GM19023 (cell line): ENCODE measurements at regions not wholly inside any gene's neighbourhood (a gene's known extent, or its start where the extent isn't known, plus 50 kb on each side); places are given as distances from the start of the nearest gene placed in this dataset.
A peak's percentile ranks its signal among the peaks of the same experiment; 100 is the strongest.
"Not testable (repeated sequence)": the region's sequence is repeated elsewhere in the genome, so short reads cannot be mapped to it uniquely, and the experiment has no call there.

Experiments used
- ATAC-seq: cut with Tn5 transposase; IDR thresholded peaks from one replicate; pipeline ENCODE4 v1.9.1; 2021; ENCODE audit warnings: mild to moderate bottlenecking, moderate library complexity; ENCODE audit not compliant: unreplicated experiment

DNA sequence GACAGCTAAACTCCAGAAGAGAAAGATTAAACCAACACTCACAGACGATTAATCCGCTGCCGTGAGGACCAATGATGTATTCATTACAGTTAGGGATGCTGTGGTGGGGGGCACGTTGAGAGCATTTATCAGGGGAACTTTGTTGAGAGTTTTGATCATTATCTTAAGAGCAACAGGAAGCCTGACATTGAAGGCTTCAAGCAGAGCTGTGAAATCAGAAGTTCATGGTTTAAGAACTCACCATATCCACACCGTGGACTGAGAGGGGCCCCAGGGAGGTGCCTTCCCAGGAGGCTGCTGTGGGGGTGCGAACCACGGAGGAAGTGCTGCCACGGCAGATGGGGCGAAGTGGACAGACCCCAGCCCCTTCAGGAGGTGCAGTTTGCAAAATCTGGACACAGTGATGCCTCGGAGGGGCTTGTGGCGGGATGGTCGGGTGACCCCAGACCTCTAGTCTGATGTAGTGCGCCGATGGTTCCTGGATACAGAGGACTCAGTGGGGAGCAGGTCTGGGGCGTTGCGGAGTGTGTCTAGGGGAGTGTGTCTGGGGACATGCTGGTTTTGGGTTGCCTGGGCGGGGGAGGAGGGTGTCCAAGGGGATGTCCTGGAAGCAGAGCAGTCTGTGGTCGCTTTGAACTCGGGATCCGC, 73.0 kb downstream of the DIO3 start:
- no peak for ATAC-seq

DNA sequence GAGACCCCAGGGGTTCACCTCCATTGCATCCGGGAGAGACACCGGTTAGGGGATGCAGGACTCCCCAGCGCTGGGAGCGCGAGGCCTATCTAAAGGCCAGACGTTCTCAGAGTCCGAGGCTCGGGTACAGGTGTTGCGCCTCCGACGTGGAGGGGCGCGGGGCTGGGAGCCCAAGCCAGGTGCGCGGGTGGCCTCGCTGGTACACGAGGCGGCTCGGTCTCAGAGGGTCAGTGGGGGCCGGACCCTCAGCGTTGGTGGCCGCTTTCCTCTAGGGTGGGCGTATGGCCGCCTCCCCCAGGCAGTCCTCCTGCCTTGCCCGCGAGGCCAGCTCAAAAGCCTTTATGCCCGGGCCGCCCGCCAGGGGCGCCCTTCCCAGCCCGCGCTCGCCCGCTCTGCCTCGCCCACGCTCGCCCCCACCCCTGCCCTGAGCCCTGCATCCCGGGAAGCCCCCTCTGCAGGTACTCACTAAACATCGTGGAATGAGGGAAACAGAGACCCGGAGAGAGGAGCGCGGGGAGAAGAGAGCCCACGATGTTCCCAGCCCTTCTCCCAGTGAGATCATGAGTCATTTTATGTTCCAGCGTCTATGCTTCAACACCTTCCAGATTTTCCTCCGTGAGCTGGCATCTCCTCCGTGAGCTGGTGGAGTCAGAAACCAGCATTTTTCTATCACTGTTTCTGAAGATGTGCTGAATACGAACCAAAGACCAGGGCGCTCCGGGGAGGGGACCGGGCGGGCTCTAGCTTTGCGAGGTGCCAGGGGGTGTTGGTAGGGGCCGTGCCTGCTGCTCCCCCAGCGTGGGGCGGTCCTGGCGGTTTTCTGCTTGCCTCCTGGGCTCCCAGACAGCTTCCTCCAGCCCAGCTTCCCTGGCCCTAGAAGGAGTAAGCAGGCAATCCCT, 73.8 kb downstream of the DIO3 start:
- ATAC-seq: no peak

DNA sequence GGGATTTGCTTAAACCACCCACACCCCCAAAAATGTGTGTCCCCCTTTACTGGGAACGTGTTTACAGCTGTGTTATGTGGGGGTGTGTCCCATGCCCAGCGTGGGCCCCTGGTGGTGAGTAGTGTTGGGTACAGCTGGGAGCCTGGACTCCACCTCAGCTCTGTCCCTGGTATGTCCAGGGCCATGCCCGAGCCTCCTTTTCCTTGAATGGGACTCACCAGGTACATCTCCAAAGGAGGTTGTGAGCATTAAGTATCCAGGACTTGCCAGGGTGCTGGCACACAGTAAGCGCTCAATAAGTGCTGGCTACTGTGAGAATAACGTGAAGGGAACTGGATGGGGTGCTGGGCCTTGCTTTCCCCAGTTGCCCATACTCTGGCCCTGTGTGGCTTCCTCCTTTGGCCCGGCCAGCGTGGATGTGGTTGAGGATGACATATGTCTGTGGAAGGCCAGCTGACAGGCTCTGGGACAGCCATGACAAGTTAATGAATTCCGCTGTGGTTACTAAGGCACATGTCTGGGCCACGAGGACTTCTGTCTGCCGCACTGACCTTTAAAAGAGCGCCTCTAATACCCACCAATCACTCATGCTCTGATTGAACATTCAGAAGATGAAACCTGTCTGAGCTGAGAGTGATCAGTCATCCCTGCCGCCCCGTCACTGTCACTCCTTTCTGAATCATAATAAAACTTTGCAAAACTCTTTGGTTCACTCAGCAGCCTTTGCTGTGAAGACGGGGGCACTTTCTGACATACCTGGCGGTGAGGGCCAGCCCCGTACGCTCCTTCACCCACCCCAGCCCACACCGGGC, 74.7 kb downstream of the DIO3 start:
- peak; percentile 85 for ATAC-seq

DNA sequence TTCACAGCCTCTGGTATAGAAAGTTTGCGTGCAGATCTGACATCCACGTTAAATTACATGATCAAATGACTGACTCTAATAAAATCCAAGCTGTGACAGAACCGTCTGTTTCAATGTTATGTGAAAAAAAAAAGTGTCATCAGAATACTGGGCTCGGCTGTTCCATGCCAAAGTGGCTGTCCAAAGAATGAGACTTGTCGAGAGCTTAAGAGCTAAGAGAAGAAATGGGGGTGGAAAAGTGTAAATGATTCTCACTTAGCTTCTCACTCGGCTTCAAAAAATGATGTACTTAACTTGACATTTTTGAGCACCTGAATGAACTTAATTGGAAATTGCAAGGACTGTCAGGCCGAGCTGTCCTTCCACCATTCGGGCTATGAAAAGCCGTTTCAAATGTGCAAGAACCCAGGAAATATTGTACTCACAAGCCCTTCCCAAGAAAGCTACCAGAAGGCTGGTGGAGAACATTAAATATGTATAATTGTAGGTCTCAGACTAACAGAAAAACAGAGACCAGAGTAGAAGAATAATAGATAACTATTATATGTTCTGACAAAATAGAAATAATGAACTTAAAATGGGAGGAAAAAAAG, 78.0 kb downstream of the DIO3 start:
- ATAC-seq: no peak

DNA sequence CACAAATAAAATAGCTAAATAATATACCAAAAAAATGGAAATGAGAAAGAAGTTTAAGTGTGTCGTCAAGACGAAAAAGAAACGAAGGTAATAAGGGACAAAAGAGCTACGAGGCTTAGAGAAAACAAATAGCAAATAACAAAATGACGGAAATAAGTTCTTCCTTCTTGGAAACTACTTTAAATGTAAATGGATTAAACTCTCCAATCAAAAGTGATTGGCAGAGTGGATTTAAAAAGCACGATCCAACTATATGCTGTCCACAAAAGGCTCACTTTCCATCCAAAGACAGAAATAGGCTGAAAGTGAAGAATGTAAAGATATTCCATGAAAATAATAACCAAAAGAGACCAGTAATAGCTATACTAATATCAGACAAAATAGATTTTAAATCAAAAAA, 82.4 kb downstream of the DIO3 start:
- ATAC-seq: no peak

DNA sequence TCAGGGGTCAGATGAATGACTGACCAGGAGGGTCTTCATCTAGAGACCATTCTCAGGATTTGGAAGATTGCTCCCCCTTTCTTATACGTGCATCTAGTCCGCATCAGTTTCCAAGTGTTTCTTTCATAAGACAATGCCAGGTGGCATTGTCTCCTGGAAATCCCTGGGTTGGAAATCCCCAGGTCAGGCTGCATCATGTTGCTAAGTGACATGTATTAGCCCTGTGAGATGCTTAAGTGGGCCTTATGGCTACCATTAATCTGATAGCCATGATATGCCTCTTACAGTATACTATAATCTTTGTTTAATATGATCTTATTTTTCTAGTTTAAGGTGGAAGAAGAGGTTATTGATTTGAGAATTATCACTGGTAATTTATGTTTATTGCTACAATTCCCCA, 92.8 kb downstream of the DIO3 start:
- no peak for ATAC-seq

DNA sequence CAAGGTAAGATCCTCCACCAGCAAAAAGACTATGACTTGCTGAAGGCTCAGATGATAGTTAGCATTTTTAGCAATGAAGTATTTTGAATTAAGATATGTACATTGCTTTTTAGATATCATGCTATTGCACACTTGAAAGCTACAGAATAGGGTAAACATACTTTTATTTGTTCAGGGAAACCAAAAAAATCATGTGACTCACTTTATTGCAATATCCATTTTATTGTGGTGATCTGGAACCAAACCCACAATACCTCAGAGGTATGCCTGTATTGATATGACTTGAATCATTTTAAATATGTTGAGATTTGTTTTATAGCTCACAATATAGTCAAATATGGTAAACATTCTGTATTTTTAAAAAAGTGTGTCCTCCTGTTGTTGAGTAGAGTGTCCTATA, 96.1 kb downstream of the DIO3 start:
- ATAC-seq: no peak

DNA sequence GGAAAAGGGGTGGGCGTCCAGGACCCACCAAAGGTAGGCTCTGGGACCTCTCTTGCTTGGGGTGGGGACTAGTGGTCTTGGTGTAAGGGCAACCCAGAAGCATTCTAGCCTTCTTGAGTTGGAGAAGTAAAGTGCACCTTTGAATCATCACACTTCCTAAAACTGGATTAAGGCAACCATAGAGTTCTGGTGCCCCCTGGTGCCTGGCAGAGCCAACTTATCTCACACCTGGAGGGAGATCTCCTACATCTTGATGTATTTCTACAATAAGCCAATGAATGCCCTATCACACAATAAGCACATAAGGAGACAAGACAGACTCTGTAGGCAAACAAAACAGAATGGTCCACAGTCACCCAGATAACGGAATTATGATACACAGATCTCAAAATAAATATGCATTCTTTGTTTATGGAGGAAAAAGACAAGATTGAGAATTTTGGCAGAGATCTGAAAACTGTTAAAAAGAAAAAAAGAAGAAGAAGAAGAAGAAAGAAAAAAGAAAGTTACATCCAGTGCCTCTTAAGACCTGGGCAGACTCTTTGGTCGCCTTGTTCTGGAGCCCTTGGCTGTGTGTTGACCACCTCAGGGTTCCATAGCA, 95.9 kb upstream of the PPP2R5C start:
- no peak for ATAC-seq

DNA sequence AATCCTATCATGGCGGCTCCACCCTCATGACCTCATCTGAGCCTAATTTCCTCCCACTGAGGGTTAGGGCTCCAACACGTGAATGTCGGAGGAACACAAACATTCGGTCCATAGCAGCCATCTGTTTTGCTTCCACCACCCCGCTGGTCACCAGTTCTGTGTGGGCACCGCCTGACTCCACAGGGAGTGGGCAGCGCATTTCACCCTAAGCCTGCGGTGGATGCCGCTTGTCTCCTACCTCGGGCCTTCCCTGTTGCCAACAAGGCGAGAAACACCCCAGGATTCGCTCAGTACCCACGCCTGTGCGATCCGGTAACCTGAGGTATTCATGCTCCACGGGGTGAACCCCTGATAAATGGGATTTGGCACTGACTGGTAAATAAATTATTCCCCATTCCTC, 95.2 kb upstream of the PPP2R5C start:
- no peak for ATAC-seq

DNA sequence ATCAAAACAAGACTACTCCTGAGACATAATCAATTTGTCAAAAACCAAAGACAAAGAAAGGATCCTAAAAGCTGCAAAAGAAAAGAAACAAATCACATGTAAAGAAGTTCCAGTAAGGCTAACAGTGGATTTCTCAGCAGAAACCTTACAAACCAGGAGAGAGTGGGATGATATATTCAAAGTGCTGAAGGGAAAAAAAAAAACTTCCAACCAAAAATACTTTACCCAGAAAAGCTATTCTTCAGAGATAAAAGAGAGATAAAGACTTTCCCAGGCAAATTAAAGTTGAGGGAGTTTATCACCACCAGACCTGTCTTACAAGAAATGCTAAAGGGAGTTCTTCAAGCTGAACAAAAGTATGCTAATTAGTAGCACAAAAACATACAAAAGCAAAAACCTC, 91.9 kb upstream of the PPP2R5C start:
- ATAC-seq: no peak

DNA sequence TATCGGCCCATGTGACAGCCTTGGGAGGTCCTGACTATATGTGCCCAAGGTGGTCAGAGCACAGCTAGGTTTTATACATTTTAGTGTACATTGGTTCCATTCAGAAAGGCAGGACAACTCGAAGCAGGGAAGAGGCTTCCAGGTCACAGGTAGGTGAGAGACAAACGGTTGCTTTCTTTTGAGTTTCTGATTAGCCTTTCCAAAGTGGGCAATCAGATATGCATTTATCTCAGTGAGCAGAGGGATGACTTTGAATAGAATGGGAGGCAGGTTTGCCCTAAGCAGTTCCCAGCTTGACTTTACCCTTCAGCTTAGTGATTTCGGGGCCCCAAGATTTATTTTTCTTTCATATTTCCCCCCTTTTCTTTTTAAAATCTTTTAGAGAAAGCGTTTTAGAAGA, 87.6 kb upstream of the PPP2R5C start:
- no peak for ATAC-seq

DNA sequence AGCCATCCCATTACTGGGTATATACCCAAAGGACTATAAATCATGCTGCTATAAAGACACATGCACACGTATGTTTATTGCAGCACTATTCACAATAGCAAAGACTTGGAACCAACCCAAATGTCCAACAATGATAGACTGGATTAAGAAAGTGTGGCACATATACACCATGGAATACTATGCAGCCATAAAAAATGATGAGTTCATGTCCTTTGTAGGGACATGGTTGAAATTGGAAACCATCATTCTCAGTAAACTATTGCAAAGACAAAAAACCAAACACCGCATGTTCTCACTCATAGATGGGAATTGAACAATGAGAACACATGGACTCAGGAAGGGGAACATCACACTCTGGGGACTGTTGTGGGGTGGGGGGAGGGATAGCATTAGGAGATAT, 85.7 kb upstream of the PPP2R5C start:
- not testable (repeated sequence) for ATAC-seq

DNA sequence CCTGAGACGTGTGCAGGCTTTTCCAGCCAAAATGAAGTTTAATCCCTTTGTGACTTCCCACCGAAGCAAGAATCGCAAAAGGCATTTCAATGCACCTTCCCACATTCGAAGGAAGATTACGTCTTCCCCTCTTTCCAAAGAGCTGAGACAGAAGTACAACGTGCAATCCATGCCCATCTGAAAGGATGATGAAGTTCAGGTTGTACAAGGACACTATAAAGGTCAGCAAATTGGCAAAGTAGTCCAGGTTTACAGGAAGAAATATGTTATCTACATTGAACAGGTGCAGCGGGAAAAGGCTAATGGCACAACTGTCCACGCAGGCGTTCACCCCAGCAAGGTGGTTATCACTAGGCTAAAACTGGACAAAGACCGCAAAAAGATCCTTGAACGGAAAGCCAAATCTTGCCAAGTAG, 83.6 kb upstream of the PPP2R5C start:
- ATAC-seq: not testable (repeated sequence)

DNA sequence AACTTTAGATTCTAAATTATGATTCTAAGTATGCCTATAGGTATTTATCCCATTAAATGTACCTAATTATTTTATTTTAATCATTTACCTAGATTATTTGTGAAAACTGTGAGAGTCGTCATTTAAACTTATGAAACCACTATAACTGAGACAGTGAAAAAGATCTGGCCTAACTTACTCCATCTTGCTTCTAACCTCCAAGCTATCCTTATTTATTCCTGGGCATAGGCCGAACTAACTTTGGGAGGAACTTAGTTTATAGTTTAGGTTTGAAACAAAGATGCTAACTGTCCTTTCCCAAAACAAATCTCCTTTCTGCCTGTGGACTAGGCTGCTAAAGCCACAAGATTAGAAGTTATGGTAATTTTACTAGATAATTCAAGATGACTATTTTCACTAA, 79.7 kb upstream of the PPP2R5C start:
- no peak for ATAC-seq

DNA sequence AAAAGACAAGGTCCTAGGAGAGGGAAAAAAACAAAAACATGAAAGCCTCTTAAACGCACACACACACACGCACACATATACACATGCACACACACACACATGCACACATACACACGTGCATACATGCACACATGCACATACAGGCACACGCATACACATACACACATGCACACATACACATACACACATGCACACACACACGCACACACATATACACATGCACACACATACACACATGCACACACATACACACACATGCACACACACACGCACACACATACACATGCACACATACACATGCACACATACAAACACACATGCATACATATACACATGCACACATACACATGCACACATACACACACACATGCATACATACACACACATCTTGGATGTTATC, 78.1 kb upstream of the PPP2R5C start:
- ATAC-seq: no peak

DNA sequence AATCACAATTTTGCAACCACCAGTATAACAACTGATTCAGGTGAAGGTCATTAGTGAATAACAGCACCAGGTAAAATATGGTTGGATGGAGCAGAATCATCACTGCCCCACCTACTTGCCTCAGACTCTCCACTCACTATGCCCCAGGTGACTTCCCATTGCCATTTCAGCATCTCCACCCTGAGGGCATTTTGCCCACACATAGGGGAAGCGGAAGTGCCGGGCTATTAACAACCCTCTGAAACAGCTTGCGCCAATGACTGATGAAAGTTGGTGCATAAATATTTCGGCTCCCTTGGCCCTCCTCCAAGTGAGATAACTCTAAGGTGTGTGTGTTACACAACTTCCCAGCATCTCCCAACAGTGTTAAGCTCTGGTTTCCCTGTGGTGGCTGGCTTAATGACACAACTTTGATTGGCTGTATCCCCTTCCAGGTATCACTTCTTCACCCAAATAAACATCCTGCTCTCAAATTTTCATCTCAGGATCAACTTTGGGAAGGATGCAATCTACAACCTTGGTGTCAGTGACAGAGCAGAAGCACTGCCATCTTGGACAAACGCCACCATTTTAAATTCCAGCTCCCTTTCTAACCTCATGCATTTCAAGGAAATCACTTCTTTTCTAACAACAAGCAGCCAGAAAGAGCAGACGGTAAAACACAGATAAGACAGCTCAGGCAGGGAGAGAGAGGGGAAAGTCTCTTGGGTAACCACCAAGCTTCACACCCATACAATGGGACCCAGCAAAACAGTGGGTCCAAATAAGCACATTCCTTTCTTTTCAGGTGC, 73.6 kb upstream of the PPP2R5C start:
- no peak for ATAC-seq

DNA sequence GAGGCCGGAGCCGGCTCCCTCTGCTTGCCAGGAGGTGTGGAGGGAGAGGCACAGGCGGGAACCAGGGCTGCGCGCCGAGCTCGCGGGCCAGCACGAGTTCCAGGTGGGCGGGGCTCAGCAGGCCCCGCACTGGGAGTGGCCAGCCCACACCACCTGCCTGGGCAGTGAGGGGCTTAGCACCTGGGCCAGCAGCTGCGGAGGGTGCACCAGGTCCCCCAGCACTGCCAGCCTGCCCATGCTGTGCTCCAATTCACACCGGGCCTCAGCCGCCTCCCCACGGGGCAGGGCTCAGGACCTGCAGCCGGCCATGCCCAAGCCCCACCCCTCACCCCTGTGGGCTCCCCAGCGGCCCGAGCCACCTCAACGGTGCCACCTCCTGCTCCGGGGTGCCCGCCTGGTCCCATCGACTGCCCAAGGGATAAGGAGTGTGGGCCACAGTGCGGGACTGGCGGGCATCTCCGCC, 72.4 kb upstream of the PPP2R5C start:
- ATAC-seq: no peak

DNA sequence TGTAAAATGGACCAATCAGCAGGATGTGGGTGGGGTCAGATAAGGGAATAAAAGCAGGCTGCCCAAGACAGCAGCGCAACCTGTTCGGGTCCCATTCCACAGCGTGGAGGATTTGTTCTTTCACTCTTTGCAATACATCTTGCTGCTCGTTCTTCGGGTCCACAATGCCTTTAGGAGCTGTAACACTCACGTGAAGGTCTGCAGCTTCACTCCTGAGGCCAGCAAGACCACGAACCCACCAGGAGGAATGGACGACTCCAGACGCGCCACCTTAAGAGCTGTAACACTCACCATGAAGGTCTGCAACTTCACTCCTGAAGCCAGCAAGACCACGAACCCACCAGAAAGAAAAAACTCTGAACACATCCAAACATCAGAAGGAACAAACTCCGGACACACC, 71.5 kb upstream of the PPP2R5C start:
- ATAC-seq: not testable (repeated sequence)

DNA sequence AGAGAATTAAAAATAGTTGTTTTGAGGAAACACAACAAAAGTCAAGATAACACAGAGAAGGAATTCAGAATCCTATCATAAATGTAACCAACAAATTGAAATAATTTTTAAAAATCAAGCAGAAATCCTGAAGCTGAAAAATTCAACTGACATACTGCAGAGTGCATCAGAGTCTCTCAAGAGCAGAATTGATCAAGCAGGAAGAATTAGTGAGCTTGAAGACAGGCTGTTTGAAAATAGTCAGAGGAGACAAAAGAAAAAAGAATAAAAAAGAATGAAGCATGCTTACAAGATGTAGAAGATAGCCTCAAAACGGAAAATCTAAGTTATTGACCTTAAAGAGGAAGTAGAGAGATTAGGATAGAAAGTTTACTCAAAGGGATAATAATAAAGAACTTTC, 65.8 kb upstream of the PPP2R5C start:
- ATAC-seq: no peak

DNA sequence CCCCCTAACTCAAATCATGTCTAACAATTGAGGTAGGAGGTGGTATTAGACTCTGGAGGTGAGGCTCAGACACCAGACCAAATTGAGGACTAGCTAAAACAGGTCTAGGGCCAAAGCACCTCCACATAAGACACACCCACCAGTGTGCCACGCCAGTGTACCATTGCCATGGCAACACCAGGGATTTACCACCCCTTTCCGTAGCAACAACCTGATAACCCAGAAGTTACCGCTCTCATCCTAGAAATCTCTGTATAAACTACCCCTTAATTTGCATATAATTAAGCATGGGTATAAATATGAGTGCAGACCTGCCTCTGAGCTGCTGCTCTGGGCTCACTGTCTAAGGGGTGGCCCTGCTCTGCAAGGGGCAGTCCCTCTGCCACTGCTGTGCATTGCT, 57.4 kb upstream of the PPP2R5C start:
- no peak for ATAC-seq
